ENCODE measurements at regions not wholly inside any gene's neighbourhood (a gene's known extent, or its start where the extent isn't known, plus 50 kb on each side); places are given as distances from the start of the nearest gene placed in this dataset.

- Mint-ChIP-seq H3K4me1 (ENCODE audit: unreplicated experiment) (no peaks in the 10 kb centered on the region), H3K36me3 (ENCODE audit: low read depth, unreplicated experiment) (no peaks in the 10 kb centered on the region), H3K4me3 (ENCODE audit: unreplicated experiment) (no peak overlapping the region), H3K9me3 (ENCODE audit: unreplicated experiment) (no peaks in the 10 kb centered on the region), H3K27me3 (ENCODE audit: unreplicated experiment) (peaks cover 2% of the 10 kb centered on the region), H3K27ac (ENCODE audit: unreplicated experiment) (no peak overlapping the region)
- no peak for DNase-seq (ENCODE audit: low spot score)
- TF ChIP-seq, protein P1, sequence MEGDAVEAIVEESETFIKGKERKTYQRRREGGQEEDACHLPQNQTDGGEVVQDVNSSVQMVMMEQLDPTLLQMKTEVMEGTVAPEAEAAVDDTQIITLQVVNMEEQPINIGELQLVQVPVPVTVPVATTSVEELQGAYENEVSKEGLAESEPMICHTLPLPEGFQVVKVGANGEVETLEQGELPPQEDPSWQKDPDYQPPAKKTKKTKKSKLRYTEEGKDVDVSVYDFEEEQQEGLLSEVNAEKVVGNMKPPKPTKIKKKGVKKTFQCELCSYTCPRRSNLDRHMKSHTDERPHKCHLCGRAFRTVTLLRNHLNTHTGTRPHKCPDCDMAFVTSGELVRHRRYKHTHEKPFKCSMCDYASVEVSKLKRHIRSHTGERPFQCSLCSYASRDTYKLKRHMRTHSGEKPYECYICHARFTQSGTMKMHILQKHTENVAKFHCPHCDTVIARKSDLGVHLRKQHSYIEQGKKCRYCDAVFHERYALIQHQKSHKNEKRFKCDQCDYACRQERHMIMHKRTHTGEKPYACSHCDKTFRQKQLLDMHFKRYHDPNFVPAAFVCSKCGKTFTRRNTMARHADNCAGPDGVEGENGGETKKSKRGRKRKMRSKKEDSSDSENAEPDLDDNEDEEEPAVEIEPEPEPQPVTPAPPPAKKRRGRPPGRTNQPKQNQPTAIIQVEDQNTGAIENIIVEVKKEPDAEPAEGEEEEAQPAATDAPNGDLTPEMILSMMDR (IDR thresholded peaks at IDR 0.05; ENCODE audit: unreplicated experiment), result no peak
Measured at GRCh38 chr2:16204886-16205620, 264.7 kb downstream of the MYCN start.

DNA sequence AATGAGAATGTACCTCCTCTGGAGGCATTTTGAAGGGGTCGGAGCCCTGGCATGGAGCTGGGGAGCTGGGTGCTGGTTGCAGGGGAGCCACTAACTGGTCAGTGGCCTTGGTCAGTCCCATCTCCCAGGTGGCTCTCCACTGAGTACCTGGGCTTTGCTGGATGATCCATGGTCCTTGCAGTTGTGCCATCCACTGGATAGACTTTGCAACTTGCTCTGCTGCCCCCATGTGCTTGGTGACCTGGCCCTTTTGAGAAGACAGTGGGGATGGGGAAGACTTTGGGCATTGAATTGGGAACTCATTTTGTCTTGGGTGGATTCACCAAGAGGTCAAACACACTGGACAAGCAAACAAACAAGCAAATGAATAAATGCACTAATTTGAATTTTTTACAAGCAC is 263.9 kb downstream of the MYCN start:
- Mint-ChIP-seq H3K4me3 (ENCODE audit: unreplicated experiment) (no peak overlapping the region), H3K27me3 (ENCODE audit: unreplicated experiment) (peaks cover 2% of the 10 kb centered on the region), H3K27ac (ENCODE audit: unreplicated experiment) (no peak overlapping the region), H3K9me3 (ENCODE audit: unreplicated experiment) (no peaks in the 10 kb centered on the region), H3K4me1 (ENCODE audit: unreplicated experiment) (no peaks in the 10 kb centered on the region), H3K36me3 (ENCODE audit: low read depth, unreplicated experiment) (no peaks in the 10 kb centered on the region)
- TF ChIP-seq, protein P1 (IDR thresholded peaks at IDR 0.05; ENCODE audit: unreplicated experiment), result no peak
- no peak for DNase-seq (ENCODE audit: low spot score)

- Mint-ChIP-seq H3K27ac (ENCODE audit: unreplicated experiment) (no peak overlapping the region), H3K4me3 (ENCODE audit: unreplicated experiment) (no peak overlapping the region), H3K9me3 (ENCODE audit: unreplicated experiment) (no peaks in the 10 kb centered on the region), H3K36me3 (ENCODE audit: low read depth, unreplicated experiment) (no peaks in the 10 kb centered on the region), H3K27me3 (ENCODE audit: unreplicated experiment) (peaks cover 3% of the 10 kb centered on the region), H3K4me1 (ENCODE audit: unreplicated experiment) (no peaks in the 10 kb centered on the region)
- TF ChIP-seq, protein P1 (IDR thresholded peaks at IDR 0.05; ENCODE audit: unreplicated experiment), result no peak
- DNase-seq (ENCODE audit: low spot score), result no peak
Measured at GRCh38 chr2:16203691-16204090, 263.3 kb downstream of the MYCN start.

GRCh38 chr2:16203069-16203468 is 262.7 kb downstream of the MYCN start:
- Mint-ChIP-seq H3K27ac (ENCODE audit: unreplicated experiment) (no peak overlapping the region), H3K4me1 (ENCODE audit: unreplicated experiment) (no peaks in the 10 kb centered on the region), H3K27me3 (ENCODE audit: unreplicated experiment) (peaks cover 4% of the 10 kb centered on the region), H3K9me3 (ENCODE audit: unreplicated experiment) (no peaks in the 10 kb centered on the region), H3K36me3 (ENCODE audit: low read depth, unreplicated experiment) (no peaks in the 10 kb centered on the region), H3K4me3 (ENCODE audit: unreplicated experiment) (no peak overlapping the region)
- TF ChIP-seq, protein P1 (IDR thresholded peaks at IDR 0.05; ENCODE audit: unreplicated experiment), result no peak
- DNase-seq (ENCODE audit: low spot score), result no peak

DNA sequence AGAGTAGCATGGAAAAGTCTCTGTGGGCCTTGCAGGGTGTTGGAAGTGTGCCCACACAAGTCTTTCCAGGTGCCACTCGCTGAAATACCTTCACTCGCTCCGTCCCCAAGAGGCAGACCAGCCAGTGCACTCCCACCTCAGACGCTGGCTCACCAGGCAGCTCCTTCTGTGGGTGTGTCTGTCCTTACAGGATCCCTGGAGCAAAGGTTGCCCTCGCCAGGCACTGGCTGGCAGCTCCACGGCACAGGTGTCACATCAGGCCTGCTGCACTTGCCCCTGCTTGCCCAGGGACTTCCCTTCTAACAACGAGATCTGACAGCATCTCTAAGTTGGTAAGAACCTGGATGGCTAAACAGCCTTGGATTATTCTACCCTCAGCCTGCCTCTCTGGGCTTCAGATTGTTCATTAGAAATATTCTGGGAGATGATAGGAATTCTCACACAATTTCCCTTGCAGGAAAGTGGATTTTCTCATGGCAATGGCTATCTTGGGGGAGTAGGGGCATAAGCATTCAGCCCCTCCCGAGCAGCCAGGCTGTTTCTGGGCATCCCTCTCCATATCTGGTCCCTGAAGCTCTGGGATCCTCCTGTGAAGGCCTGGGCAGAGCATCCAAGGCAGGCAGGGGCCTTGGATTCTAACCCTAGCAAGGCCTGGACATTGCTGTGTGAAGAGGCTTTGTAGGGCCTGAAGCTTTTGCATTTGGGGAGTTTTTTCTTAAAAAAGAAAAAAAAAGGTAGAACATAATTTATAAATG is 262.1 kb downstream of the MYCN start:
- Mint-ChIP-seq H3K36me3 (ENCODE audit: low read depth, unreplicated experiment) (no peaks in the 10 kb centered on the region), H3K27ac (ENCODE audit: unreplicated experiment) (no peak overlapping the region), H3K27me3 (ENCODE audit: unreplicated experiment) (peaks cover 4% of the 10 kb centered on the region), H3K4me1 (ENCODE audit: unreplicated experiment) (no peaks in the 10 kb centered on the region), H3K4me3 (ENCODE audit: unreplicated experiment) (no peak overlapping the region), H3K9me3 (ENCODE audit: unreplicated experiment) (no peaks in the 10 kb centered on the region)
- TF ChIP-seq, protein P1 (IDR thresholded peaks at IDR 0.05; ENCODE audit: unreplicated experiment), result no peak
- no peak for DNase-seq (ENCODE audit: low spot score)

All from endothelial cell (in vitro differentiated cells).